Fibroblast of lung (primary cell): ENCODE measurements at regions not wholly inside any gene's neighbourhood (a gene's known extent, or its start where the extent isn't known, plus 50 kb on each side); places are given as distances from the start of the nearest gene placed in this dataset.

Source experiments
- DNase-seq, 2 donors: peaks; one replicate each; pipeline versions ENCODE4 v3.0.0 to v3.0.0-alpha.2; 2010; ENCODE audit warnings: low read depth in 2 of 2
- H2AFZ ChIP-seq: 2 replicates; pipeline ENCODE4 v1.5.1; 2012; ENCODE audit warnings: low read length, control low read depth, inconsistent platforms
- H3K27ac ChIP-seq: 2 replicates; pipeline ENCODE4 v1.5.1; 2011; ENCODE audit warnings: low read length, control low read depth; ENCODE audit not compliant: insufficient read depth
- H3K27me3 ChIP-seq: 2 replicates; pipeline ENCODE4 v1.5.1; 2011; ENCODE audit warnings: mild to moderate bottlenecking, low read length; ENCODE audit not compliant: control insufficient read depth, insufficient read depth
- H3K36me3 ChIP-seq: 2 replicates; pipeline ENCODE4 v1.5.1; 2011; ENCODE audit warnings: low read length; ENCODE audit not compliant: control insufficient read depth, insufficient read depth
- H3K4me1 ChIP-seq: 2 replicates; pipeline ENCODE4 v1.5.1; 2011; ENCODE audit warnings: low read length; ENCODE audit not compliant: control insufficient read depth, insufficient read depth; ENCODE audit errors: extremely low read depth
- H3K4me2 ChIP-seq: 2 replicates; pipeline ENCODE4 v1.5.1; 2011; ENCODE audit warnings: low read length, control low read depth; ENCODE audit not compliant: insufficient read depth; ENCODE audit errors: extremely low read depth
- H3K4me3 ChIP-seq, 4 experiments: fragments of 200-600 bp in 1 of 4; sonication (generic) in 1 of 4; replicated peaks in 1 of 4; 2 replicates each; pipeline ENCODE4 v1.5.1; 2011 to 2016; ENCODE audit warnings: low read length in 4 of 4, low read depth in 3 of 4, mild to moderate bottlenecking in 3 of 4, control low read depth in 2 of 4, inconsistent platforms in 1 of 4, mixed read lengths in 1 of 4; ENCODE audit not compliant: insufficient read depth in 1 of 4; ENCODE audit errors: control extremely low read depth in 1 of 4
- H3K79me2 ChIP-seq: 2 replicates; pipeline ENCODE4 v1.5.1; 2012; ENCODE audit warnings: mild to moderate bottlenecking, low read length, inconsistent platforms; ENCODE audit not compliant: control insufficient read depth, insufficient read depth
- H3K9ac ChIP-seq: 2 replicates; pipeline ENCODE4 v1.5.1; 2011; ENCODE audit warnings: mild to moderate bottlenecking, low read length, control low read depth; ENCODE audit not compliant: insufficient read depth
- H3K9me3 ChIP-seq: 2 replicates; pipeline ENCODE4 v1.5.1; 2012; ENCODE audit warnings: low read depth, low read length; ENCODE audit not compliant: control insufficient read depth, insufficient read depth
- H4K20me1 ChIP-seq: 2 replicates; pipeline ENCODE4 v1.5.1; 2011; ENCODE audit warnings: low read length; ENCODE audit not compliant: control insufficient read depth, insufficient read depth; ENCODE audit errors: extremely low read depth
- EZH2 ChIP-seq: IDR thresholded peaks from 2 replicates; pipeline ENCODE4 v1.5.1; 2012; ENCODE audit warnings: low read length, control low read depth, mild to moderate bottlenecking; ENCODE audit errors: missing control alignments
- TF ChIP-seq, protein P1 (sequence below), 2 donors: IDR thresholded peaks in 1 of 2; conservative IDR thresholded peaks in 1 of 2; 1 replicate in 1 of 2; 2 replicates in 1 of 2; pipeline ENCODE4 v1.5.1; 2011 to 2012; ENCODE audit warnings: low read length in 2 of 2, control low read depth in 1 of 2, inconsistent platforms in 1 of 2, low read depth in 1 of 2, mild to moderate bottlenecking in 1 of 2

GRCh38 chr9:107628444-107628843 lies 138.9 kb upstream of the KLF4 start:
- Histone ChIP-seq H3K9me3 (no peaks in the 10 kb centered on the region), H2AFZ (no peak overlapping the region), H3K4me2 (no peak overlapping the region), H3K79me2 (no peaks in the 10 kb centered on the region), H3K9ac (no peak overlapping the region), H3K27ac (no peak overlapping the region), H4K20me1 (no peaks in the 10 kb centered on the region), H3K36me3 (no peaks in the 10 kb centered on the region), H3K4me3 (no peak overlapping the region), H3K4me1 (no peaks in the 10 kb centered on the region), H3K27me3 (no peaks in the 10 kb centered on the region)
- TF ChIP-seq, protein P1, sequence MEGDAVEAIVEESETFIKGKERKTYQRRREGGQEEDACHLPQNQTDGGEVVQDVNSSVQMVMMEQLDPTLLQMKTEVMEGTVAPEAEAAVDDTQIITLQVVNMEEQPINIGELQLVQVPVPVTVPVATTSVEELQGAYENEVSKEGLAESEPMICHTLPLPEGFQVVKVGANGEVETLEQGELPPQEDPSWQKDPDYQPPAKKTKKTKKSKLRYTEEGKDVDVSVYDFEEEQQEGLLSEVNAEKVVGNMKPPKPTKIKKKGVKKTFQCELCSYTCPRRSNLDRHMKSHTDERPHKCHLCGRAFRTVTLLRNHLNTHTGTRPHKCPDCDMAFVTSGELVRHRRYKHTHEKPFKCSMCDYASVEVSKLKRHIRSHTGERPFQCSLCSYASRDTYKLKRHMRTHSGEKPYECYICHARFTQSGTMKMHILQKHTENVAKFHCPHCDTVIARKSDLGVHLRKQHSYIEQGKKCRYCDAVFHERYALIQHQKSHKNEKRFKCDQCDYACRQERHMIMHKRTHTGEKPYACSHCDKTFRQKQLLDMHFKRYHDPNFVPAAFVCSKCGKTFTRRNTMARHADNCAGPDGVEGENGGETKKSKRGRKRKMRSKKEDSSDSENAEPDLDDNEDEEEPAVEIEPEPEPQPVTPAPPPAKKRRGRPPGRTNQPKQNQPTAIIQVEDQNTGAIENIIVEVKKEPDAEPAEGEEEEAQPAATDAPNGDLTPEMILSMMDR (conservative IDR thresholded peaks at IDR 0.05 in 1 of 2, IDR thresholded peaks at IDR 0.05 in 1 of 2; ENCODE audit: low read depth in 1 of 2, low read length in 2 of 2), result no peak
- no peak for TF ChIP-seq EZH2
- DNase-seq, result no peak

DNA sequence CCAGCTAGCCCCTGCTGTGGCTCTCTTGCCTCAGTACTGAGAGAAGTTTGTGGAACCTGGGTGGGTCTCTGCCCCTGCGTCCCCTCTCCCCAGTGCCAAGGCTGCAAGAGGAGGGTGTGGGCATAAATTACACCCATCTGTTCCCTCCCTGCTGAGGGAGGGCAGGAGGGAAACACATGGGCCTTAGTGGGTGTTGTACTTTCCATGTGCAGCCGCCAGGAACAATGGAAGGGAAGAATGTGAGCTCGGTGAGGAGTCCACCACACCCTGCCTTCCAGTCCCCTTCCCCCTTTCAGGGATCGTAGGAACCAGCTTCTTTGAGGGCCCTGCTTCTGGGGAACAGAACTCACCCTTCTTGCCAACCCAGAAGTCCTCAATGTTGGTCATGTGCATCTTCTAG lies 138.2 kb upstream of the KLF4 start:
- H3K4me2 ChIP-seq, result no peak overlapping the region
- no peak overlapping the region for H3K9ac ChIP-seq
- H3K36me3 ChIP-seq, result no peaks in the 10 kb centered on the region
- no peaks in the 10 kb centered on the region for H3K27me3 ChIP-seq
- no peak overlapping the region for H2AFZ ChIP-seq
- no peaks in the 10 kb centered on the region for H4K20me1 ChIP-seq
- no peaks in the 10 kb centered on the region for H3K4me1 ChIP-seq
- H3K27ac ChIP-seq, result no peak overlapping the region
- H3K79me2 ChIP-seq, result no peaks in the 10 kb centered on the region
- no peak overlapping the region for H3K4me3 ChIP-seq
- H3K9me3 ChIP-seq, result no peaks in the 10 kb centered on the region
- no peak for DNase-seq
- no peak for TF ChIP-seq EZH2
- TF ChIP-seq, protein P1 (conservative IDR thresholded peaks at IDR 0.05 in 1 of 2, IDR thresholded peaks at IDR 0.05 in 1 of 2; ENCODE audit: low read depth in 1 of 2, low read length in 2 of 2), result no peak

DNA sequence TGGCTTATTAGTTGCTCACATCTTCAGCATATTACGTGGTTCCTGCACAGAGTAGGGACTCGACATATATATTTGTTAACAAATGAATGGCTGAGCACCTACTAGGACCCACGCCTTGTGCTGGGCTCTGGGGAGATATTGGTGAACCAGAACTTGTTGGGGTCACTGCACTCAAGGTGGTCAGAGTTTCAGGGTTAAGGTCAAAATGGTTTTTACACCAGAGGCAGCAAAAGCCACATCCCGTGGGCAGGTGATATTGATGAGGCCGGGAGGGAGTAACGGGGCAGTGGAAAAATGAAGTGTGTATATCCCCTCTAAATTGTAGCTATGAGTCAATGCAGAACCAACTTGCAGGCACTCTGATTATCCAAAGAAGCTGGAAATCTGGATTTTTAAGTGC lies 136.5 kb upstream of the KLF4 start:
- Histone ChIP-seq H3K27ac (no peak overlapping the region), H3K4me2 (no peak overlapping the region), H3K4me1 (no peaks in the 10 kb centered on the region), H2AFZ (no peak overlapping the region), H3K27me3 (no peaks in the 10 kb centered on the region), H3K79me2 (no peaks in the 10 kb centered on the region), H3K36me3 (no peaks in the 10 kb centered on the region), H4K20me1 (no peaks in the 10 kb centered on the region), H3K9me3 (no peaks in the 10 kb centered on the region), H3K4me3 (no peak overlapping the region), H3K9ac (no peak overlapping the region)
- DNase-seq, result no peak
- TF ChIP-seq EZH2, result no peak
- TF ChIP-seq, protein P1 (conservative IDR thresholded peaks at IDR 0.05 in 1 of 2, IDR thresholded peaks at IDR 0.05 in 1 of 2; ENCODE audit: low read depth in 1 of 2, low read length in 2 of 2), result no peak
